NCI-H2196 (cell line): ENCODE measurements at regions not wholly inside any gene's neighbourhood (a gene's known extent, or its start where the extent isn't known, plus 50 kb on each side); places are given as distances from the start of the nearest gene placed in this dataset.
"Not testable (repeated sequence)": the region's sequence is repeated elsewhere in the genome, so short reads cannot be mapped to it uniquely, and the experiment has no call there.

Experiments used
- DNase-seq: peaks from one replicate; lab custom pipeline; 2025; ENCODE audit not compliant: unreplicated experiment; lab: John Stamatoyannopoulos, UW

DNA sequence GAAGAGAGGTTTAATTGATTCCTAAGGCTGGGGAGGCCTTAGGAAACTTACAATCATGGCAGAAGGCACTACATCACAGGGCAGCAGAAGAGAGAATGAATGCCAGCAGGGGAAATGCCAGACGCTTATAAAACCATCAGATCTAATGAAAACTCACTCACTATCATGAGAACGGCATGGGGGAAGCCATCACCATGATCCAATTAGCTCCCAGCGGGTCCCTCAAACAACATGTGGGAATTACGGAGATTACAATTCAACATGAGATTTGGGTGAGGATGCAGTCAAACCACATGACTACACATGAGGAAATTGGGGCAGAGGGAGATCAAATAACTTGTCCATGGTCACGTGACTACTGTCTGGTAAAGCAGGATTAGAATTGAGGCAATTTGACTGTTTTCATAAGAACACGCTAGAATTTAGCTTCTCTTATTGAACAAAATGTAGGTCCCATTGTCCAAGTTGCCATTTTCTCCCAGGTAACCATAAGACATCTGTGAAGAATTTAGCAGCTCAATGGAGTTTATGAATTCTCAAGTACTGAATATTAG is 445.1 kb upstream of the CDH20 start:
- DNase-seq = no peak

DNA sequence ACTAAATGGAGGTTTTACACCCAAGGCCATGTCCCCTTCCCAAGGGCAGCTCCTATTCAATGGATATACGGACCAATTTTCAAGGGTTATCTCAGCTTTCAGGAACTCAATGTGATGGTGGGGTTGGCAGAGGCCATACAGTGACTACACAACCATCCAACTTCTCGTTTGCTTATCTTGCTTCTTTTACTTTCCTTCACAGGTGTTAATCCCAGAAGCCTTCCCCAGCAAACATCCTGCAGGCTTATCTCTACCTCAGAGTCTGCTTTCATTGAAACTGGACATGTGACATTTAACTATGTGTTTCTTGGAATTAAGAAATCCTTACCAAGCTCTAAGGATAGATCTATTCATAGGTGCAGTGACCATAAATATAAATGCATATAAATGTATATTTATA is 443.8 kb upstream of the CDH20 start:
- DNase-seq = no peak

DNA sequence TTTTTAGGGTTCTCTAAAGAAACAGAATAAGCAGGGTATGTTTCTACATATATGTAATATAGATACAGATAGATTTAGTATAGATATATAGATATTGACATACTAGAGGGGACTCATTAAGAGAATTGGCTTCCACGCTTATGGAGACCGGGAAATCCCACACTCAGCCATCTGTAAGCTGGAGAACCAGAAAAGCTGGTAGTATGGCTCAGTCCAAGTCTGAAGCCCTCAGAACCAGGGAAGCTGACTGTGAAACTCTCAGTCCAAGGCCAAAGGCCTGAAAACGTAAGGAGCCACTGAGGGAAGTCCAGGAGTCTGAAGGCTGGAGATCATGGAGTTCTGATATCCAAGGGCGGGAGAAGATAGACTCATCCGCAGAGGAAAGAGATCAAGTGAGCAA is 441.3 kb upstream of the CDH20 start:
- DNase-seq = no peak

DNA sequence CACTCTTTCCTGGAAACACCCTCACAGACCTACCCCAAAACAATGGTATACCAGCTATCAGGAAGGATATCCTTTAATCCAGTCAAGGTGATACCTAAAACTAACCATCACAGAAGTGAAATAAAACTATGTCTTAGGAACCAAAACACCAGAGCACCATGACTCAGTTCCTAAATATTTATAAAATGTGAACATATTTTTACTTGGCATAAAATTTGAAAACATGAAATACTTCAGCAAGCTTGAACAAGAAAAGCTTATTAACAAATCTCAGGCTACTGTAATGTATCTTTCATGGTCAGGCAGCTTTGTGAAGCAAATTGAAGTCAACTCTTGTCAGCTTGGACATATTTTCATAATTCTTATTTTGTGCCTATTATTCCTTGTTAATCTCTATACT is 440.8 kb upstream of the CDH20 start:
- DNase-seq = no peak

DNA sequence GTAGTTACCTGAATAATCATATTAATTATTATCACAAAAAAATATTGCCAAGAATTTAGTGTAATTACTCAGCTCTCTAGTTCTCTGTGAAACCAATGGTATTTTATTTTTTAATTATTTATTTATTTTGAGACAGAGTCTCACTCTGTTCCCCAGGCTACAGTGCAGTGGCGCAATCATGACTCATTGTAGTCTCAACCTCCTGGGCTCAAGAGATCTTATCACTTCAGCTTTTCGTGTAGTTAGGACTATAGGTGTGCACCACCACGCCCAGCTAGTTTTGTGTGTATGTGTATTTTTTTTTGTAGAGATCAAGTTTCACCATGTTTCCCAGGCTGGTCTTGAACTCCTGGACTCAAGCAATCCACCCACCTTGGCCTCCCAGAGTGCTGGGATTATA is 440.4 kb upstream of the CDH20 start:
- DNase-seq = no peak

DNA sequence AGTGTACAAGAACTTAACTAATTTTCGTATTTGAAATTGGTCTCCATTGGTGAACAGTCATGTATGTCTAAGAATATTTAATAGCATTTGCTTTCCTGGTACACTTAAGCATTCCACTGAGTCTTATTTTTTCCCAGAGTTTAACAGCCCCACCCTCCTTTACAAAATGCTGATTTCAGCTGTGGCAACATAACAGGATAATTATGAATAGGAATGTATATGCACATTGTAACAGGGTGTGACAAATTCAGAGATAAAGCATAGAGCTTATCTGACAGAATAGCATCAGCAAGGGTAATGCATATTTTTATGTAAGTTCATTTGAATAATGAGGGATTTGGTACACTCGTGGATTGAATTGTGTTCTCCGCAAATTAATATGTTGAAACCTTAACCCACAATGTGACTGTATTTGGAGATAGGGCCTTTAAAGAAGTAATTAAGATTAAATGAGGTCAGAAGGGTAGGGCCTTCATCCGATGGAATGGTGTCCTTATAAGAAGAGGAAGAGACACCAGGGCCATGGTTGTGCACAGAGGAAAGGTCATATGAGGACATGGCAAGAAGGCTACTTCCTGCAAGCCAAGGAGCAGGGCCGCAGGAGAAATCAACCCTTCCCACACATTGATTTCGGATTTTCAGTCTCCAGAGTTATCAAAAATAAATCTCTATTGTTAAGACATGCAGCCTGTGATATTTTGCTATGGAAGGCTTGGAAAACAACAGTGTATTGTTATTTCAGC is 439.7 kb upstream of the CDH20 start:
- DNase-seq = no peak

DNA sequence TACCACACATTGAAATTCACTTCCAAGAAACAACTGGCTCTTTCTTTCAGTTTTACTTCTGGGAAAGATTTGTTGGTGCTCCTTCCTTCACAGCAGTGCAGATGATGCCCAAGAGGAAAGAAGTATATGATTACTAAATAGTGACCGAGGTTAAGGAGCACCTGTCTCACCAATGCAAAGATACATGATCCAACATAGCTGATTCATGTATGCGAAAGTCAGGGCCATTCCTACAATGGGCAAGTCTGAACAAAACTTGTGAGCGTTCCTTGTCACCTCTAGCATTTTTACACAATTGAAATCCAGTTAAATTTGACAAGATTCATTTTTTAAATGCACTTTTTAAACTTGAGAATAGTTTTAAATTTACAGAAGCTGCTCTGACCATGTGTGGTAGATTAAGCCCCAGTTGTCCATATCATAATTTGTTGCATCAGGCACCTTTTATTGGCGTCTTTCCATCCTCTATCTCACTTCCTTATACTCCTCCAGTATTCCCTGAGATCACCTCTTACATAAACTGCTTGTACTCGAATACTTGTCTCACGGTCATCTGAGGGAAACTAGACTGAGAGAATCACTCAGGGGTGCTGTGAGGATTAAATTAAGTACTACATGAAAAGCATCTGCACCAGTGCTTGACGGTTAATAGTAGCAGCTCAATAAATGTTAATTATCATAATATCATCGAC is 438.8 kb upstream of the CDH20 start:
- no peak for DNase-seq

DNA sequence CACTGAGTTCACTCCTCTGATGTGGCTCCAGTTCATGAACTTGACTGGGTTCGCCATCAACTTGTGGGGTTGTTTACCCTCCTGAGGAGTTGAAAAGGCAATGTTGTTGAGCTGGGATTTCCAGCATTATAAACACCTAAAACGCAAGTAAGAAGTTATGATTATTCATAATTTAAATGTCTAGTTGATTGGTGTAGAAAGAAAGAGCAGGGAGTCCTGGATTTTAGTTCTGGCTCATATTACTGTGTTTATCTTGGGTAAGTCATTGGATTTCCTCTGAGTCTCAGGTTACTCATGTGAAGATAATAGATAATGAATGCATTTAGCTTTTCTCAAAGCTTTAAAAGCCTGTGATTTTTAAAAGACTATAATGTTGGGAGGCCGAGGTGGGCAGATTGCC is 438.0 kb upstream of the CDH20 start:
- DNase-seq = no peak

DNA sequence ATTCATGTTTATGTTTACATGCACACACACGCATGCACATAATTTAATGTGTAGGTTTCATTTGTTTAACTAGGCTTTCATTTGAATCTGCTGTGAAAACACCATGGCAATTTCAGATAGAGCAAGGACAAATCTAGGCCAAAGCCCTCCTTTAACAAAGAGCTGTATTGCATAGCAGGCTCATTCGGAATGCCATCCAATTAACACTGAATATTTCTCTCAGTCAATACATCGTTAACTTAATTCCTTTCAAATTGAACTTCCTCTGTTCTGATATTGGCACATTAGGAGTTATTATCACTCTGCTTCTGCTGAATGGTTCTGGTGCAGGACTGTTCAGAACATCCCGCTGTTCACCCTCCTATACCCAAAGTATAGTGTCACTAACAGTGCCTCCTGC is 435.1 kb upstream of the CDH20 start:
- no peak for DNase-seq

DNA sequence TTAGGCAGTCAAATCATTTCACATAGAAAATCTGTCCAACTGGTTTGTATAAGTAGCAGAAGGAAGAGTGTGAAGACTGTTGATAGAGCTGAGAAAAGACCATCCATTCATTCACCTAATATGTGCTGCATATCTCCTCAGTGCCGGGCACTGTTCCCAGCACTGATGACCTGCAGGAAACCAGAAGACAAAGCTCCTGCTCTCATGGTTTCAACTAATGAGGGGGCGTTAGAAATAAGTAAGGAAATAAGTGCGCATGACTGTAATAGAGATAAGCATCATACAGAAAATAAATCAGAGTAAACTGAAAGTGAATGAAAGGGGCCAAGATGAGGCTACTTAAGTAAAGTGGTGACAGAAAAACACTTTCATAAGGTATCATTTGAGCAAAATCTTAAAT is 427.5 kb upstream of the CDH20 start:
- DNase-seq = no peak

DNA sequence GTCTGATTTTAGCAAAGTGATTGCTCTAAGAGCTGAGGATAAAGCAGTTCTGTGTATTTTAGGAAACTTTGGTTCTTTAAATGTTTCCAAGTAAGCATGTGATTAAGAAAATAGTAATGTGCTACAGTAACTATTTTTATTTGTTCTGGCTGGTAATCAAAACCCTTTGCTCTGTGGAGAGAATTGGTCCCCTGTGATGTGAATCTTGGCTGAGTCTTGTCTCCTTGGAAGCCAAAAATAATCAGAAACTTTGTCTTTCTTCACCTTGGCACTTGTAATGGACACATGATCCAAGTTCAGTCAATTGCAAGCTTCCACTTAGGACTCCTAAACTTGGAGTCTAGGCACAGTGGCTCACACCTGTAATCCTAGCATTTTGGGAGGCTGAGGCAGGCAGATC is 422.7 kb upstream of the CDH20 start:
- no peak for DNase-seq

DNA sequence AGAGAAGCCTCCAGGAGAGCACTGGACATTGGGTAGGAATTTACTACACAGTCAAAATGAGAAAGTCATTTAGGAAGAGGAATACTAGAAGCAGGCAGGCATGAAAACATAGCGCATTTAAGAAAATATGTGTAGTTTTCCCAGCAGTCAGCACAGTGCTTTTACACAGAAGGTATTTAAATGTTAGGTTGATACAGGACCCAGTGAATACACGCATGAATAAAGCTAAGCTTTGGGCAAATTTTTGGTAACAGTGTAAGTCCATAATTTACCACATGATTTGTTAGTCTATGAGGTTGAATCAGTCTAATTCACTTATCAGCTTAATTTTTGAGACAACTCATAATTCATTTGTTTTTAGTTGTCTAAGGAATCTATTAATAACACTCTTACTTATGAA is 421.7 kb upstream of the CDH20 start:
- DNase-seq = no peak

DNA sequence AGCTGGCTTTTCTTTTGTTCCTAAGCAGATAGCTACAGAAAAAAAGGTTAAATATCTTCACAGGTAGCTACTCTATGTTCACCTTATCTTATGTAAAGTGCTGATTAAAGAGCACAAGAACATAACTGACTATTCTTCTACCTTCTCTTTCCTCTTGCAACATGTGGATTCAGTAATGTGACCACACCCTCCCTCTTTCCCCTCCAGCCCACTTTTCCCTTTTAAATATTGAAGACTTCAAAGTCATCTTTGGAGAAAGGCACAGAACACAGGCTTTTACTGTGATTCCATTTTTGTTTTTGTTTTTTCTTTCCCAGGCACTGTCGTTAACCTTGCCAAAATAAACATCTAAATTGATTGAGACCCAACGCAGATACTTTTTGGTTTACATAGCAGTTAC is 418.1 kb upstream of the CDH20 start:
- DNase-seq = no peak

DNA sequence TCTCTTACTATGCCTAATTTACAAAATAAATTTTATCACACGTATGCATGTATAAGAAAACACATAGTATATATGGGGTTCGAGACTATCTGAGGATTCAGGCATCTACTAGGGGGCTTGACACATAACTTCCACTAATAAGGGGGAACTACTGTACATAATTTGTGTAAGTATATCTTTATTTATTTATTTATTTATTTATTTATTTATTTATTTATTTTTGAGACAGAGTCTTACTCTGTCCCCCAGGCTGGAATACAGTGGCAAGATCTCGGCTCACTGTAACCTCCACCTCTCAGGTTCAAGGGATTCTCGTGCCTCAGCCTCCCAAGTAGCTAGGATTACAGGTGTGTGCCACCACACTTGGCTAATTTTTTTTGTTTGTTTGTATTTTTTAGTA is 414.4 kb upstream of the CDH20 start:
- not testable (repeated sequence) for DNase-seq

DNA sequence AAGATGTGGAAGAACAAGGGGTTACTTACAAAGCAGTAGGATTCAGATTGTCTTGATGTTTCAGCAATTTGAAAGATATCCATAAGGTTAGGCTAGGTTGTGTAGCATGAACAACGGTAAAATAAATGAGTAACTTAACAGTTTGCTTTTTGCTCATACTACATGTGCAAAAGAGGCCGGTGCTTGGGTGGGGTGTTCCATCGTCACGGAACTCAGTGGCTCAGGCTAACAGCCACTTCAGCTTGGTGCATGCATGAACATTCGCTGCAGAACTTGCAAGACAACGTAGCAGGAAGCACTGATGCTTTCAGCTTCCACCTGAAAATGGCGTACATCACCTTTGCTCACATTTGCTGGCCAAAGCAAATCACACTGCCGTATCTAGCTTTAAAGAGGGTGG is 407.3 kb upstream of the CDH20 start:
- DNase-seq = no peak

DNA sequence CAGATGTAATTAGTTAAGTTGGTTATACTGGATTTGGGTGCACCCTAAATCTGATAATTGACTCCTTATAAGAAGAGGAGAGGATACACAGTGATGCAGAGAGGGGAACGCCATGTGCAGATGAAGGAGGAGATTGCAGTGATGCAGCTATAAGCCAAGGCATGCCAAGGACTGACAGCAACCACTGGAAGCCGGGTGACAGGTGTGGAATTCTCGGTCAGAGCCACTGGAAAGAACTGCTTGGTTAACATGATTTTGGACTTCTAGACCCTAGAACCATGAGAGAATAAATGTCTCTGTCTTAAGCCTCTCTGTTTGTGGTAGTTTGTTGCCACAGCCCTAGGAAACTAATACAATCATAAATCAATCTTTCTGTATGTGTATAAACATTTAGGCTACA is 403.3 kb upstream of the CDH20 start:
- DNase-seq = no peak

DNA sequence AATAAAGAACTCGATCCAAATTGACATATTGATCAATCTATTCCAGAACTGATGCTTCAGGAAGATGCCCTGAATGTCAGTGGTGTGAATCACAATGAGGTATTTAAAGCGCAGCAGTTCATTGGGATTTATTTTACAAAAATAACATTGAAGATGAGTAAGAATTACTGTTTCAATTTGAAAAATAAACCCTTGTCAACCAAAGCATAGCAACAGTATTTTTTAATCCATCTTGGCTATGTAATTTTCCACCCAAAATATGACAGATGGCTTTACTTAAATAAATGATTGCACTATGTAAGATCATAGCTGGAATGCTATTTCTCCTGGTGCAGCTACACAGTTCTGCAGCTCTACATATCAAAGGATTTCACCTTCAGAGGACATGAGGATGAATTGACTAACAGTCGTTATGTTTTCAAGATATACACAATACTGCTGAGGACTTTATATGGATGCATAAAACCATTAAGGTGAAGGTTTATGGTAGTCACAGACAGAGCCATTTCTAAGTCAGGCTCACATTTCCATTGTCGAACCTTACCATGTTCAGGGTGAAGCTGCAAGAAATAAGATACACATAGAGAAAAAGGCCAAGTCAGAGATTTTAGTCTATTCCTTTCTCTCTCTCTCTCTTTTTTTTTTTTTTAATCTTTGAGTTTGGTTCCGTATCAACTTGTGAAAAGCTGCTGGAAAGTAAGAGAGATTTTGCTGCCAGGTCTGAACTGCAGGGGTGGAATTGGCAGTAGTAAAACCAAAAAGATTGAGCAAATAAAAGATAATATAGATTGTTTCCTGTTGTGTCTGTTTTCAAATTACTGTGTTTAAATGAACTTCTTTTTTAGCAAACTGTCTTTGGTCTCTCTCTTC is 398.0 kb upstream of the CDH20 start:
- no peak for DNase-seq

DNA sequence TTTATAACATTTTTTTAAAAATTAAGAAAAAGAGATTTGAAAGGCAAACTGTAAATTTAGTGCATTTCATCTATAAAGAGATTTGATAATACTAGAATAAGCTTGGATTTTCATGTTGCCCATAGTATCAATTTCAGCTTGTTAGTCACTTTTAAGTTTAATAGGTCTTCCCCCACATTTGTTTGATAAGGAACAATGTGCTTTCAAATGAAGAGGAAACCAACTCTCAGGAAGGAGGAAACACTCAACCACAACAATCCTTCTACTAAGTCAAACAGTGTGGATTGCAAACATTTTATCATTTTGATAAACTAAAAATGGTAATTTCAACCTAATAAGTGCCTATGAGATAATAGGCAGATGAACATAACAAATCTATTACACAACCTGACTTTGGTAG is 397.1 kb upstream of the CDH20 start:
- DNase-seq = no peak

DNA sequence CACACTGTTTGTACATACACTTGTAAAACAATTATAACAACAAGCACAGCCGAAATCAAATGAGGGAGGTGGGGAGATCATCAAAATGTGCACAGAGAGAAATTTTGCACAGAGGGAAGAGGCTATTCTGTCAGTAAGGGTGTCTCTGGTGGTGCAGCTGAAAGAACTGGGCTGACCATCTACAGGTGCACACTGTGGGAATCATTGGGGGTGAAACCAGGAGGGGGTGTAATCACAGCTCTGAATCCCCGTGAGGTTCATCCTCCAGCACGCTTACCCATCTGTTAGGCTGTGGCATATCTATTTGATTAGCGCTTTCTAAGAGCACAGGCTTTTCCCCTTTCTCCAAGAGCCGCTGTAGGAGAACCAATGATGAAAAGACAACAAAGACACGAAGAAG is 389.9 kb upstream of the CDH20 start:
- DNase-seq = no peak

DNA sequence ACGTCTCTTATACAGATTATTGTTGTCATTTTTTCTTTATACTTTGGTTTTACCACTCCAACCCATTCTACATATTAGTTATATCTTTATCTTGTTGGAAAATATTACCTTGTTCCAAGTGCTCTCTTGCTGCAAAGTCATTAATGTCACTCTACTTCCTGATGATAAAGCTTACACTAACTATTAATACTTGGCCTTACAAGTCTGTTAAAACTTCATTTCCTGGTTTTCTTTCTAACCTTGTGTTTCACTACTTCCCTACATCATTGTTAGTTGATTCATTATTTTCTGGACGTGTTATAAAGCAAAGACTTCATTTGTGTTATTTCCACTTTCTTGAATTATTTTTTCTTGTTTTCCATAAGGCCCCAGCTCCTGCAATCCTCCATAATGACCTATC is 382.6 kb upstream of the CDH20 start:
- DNase-seq = no peak

DNA sequence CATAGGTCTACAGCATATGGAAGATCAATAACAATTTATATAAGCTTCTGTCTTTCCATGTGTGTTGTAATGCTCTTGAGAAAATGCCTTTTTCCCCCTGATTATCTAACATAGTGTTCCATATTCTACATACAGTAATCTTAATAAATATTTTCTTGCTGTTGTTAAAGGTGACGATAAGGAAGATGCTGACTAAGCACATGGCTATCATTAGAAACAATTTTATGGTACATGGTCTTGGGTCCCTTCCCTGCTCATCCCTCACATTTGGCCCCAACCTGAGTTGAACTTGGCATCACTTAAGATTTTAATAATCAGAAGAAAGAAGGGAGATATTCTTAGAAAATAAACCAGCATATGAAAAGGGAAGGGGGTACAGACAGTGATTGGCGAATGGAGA is 382.1 kb upstream of the CDH20 start:
- DNase-seq = no peak

DNA sequence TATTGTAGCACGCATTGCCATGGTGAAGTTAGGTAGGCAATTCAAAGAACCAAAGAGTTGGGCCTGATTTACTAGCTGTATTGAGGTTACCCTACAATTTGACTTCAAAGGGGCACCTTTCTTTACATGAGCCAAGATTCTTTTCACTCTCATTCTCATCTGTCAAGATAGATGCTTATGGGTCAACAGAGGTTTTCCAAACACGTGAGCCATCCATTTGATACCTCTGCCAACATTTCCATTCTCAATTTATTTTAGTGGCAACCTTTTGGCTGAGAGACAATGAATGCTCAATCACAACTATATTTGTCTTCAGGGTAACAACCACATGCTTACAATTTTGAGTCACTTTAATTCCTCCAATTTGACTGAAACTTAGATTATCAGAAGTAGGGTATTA is 370.6 kb upstream of the CDH20 start:
- DNase-seq = no peak
